ENCODE measurements at regions not wholly inside any gene's neighbourhood (a gene's known extent, or its start where the extent isn't known, plus 50 kb on each side); places are given as distances from the start of the nearest gene placed in this dataset.
"Not testable (repeated sequence)": the region's sequence is repeated elsewhere in the genome, so short reads cannot be mapped to it uniquely, and the experiment has no call there.

DNA sequence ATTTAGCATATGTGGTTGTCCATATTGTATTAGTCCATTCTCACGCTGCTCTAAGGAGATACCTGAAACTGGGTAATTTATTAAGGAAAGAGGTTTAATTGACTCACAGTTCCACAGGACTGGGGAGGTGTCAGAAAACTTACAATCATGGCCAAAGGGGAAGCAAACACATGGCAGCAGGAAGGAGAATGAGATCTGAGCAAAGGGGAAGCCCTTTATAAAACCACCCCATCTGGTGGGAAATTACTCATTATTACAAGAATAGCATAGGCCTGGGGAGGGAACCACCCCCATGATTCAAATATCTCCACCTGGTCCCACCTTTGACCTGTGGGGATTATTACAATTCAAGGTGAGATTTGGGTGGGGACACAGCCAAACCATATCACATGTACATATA is 122.6 kb upstream of the ANK2 start:
- no peak overlapping the region for H3K4me3 ChIP-seq (ENCODE audit: low read depth, low read length)
- DNase-seq (ENCODE audit: low read depth): no peak

GRCh38 chr4:112927544-112927943 is 121.9 kb upstream of the ANK2 start:
- DNase-seq (ENCODE audit: low read depth): no peak
- no peak overlapping the region for H3K4me3 ChIP-seq (ENCODE audit: low read depth, low read length)

- no peak overlapping the region for H3K4me3 ChIP-seq (ENCODE audit: low read depth, low read length)
- no peak for DNase-seq (ENCODE audit: low read depth)
Measured at GRCh38 chr4:112931001-112931400, 118.5 kb upstream of the ANK2 start.

- H3K4me3 ChIP-seq (ENCODE audit: low read depth, low read length): no peak overlapping the region
- no peak for DNase-seq (ENCODE audit: low read depth)
Measured at GRCh38 chr4:112933790-112934189, 115.7 kb upstream of the ANK2 start.

GRCh38 chr4:112938461-112939058 is 110.9 kb upstream of the ANK2 start:
- no peak overlapping the region for H3K4me3 ChIP-seq (ENCODE audit: low read depth, low read length)
- DNase-seq (ENCODE audit: low read depth): no peak

DNA sequence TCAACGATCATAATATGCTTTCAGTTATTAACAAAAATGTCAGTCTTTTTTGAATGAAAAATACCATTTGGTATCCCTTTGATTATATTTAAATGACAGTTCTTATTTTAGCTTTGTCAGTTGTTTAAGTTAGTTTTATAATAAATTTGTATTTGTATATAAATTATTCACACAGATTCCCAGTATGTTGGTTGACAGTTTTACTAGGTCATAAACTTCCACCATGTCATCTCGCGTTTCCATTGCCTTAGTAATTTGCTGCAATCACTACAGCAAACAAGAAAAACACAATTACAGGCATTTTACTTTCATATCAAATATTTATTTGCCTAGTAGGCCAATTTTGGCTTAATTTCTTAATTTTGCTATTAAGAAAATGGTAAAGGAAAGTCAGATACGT is 109.6 kb upstream of the ANK2 start:
- DNase-seq (ENCODE audit: low read depth): no peak
- H3K4me3 ChIP-seq (ENCODE audit: low read depth, low read length): no peak overlapping the region

GRCh38 chr4:112940336-112940735 is 109.1 kb upstream of the ANK2 start:
- DNase-seq (ENCODE audit: low read depth): no peak
- H3K4me3 ChIP-seq (ENCODE audit: low read depth, low read length): no peak overlapping the region

GRCh38 chr4:112942077-112942476 is 107.4 kb upstream of the ANK2 start:
- no peak for DNase-seq (ENCODE audit: low read depth)
- no peak overlapping the region for H3K4me3 ChIP-seq (ENCODE audit: low read depth, low read length)

DNA sequence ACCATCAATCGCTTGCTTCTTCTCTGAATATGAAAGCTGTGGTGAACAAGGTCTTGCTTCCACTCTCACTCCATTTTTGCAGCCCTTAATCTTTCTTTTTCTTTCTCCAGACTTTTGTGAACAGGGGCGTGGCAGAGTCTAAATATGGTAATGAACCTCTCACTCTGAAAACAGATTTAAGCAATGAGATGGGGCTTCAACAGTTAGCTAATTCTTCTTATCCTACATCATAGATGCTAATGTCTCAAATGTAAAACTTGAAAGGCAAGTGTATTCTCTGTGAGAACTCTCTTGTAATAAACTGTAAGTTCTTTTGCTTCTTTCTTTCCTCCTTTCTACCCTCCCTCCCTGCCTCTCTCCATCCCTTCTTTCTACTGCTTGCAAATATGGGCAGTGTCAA is 106.5 kb upstream of the ANK2 start:
- no peak overlapping the region for H3K4me3 ChIP-seq (ENCODE audit: low read depth, low read length)
- DNase-seq (ENCODE audit: low read depth): no peak

- DNase-seq (ENCODE audit: low read depth): no peak
- H3K4me3 ChIP-seq (ENCODE audit: low read depth, low read length): no peak overlapping the region
Measured at GRCh38 chr4:112944006-112944405, 105.4 kb upstream of the ANK2 start.

DNA sequence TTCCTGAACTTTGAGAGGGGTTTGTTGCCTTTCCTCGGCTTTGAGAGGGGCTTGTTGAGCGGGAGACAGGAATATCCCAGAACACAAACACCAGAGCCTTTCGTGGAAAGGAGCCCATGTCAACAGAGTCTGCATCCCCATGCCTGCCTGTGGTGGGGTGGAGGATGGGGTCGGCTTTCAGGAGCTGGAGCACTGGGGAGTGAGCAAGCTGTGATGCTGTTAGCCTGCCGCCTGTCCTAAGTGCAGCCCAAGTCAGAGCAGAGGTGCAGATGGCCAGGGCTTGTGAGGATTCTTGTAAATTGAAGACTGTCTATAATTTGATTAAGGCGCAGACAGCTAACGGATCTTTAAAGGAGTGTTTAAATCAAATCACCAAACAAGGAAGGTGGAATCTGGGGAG is 103.3 kb upstream of the ANK2 start:
- no peak overlapping the region for H3K4me3 ChIP-seq (ENCODE audit: low read depth, low read length)
- DNase-seq (ENCODE audit: low read depth): no peak

DNA sequence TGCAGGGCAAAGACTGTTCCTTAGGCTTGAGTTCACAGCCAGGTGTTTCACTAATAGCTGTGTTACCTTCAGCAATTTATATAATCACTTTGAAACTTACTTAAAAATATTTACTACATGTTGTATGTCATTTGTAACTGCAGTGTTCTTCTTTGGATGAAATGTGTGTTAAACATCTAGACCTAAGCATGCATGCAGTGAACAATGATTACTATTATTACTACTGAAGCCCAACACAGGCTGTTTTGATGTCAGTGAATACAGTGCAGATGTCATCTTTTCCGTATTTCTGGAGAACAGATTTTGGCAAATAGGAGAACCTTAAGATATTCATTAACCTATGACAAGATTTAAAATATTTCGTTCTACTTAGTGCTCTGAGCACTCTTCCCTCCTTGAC is 101.8 kb upstream of the ANK2 start:
- H3K4me3 ChIP-seq (ENCODE audit: low read depth, low read length): no peak overlapping the region
- DNase-seq (ENCODE audit: low read depth): no peak

GRCh38 chr4:112951362-112952312 is 97.8 kb upstream of the ANK2 start:
- H3K4me3 ChIP-seq (ENCODE audit: low read depth, low read length): no peak overlapping the region
- no peak for DNase-seq (ENCODE audit: low read depth)

GRCh38 chr4:112952313-112952700 is 97.1 kb upstream of the ANK2 start:
- H3K4me3 ChIP-seq (ENCODE audit: low read depth, low read length): no peak overlapping the region
- DNase-seq (ENCODE audit: low read depth): no peak

DNA sequence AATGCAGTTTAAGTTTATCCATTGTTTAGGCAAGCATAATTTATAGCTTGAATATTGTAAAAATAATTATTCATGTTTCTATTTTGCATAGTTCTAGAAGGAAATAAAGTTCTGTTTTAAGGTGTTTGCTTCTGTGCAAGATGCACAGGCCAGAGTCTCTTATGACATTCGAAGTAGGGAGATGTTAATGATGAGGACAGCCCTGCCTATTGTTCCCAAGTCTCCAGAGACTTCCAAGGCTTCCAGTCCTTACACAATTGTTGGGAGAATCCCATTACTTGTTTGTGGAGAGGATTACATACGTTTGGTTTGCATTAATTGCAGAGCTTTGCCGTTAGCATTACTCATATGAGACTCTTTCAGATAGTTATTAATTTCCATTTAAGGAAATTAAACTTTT is 96.2 kb upstream of the ANK2 start:
- no peak for DNase-seq (ENCODE audit: low read depth)
- no peak overlapping the region for H3K4me3 ChIP-seq (ENCODE audit: low read depth, low read length)

DNA sequence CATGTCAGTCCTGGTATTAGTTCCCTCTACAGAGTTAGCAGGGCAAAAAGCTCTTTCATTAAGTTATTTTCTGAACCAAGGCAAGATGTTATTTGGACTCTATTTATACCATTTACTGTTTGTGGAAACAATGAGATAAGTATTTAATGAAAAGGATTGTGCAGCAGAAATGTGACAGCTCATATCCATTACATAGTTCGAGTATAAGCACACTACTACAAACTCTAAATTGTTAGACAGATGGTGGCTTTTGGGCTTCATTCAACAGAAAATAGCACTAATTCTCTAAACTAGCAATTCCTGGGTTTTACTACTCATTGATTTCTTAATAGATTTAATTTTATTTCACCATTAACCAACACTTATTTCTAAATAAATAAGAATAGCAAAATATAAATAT is 95.2 kb upstream of the ANK2 start:
- no peak for DNase-seq (ENCODE audit: low read depth)
- H3K4me3 ChIP-seq (ENCODE audit: low read depth, low read length): no peak overlapping the region

GRCh38 chr4:112956484-112956896 is 93.0 kb upstream of the ANK2 start:
- no peak overlapping the region for H3K4me3 ChIP-seq (ENCODE audit: low read depth, low read length)
- DNase-seq (ENCODE audit: low read depth): no peak

DNA sequence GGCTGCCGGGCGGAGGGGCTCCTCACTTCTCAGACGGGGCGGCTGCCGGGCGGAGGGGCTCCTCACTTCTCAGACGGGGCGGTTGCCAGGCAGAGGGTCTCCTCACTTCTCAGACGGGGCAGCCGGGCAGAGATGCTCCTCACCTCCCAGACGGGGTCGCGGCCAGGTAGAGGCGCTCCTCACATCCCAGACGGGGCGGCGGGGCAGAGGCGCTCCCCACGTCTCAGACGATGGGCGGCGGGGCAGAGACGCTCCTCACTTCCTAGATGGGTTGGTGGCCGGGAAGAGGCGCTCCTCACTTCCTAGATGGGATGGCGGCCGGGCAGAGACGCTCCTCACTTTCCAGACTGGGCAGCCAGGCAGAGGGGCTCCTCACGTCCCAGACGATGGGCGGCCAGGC is 91.7 kb upstream of the ANK2 start:
- H3K4me3 ChIP-seq (ENCODE audit: low read depth, low read length); DNase-seq (ENCODE audit: low read depth): not testable (repeated sequence)

- H3K4me3 ChIP-seq (ENCODE audit: low read depth, low read length): no peak overlapping the region
- no peak for DNase-seq (ENCODE audit: low read depth)
Measured at GRCh38 chr4:112966701-112967488, 82.6 kb upstream of the ANK2 start.

DNA sequence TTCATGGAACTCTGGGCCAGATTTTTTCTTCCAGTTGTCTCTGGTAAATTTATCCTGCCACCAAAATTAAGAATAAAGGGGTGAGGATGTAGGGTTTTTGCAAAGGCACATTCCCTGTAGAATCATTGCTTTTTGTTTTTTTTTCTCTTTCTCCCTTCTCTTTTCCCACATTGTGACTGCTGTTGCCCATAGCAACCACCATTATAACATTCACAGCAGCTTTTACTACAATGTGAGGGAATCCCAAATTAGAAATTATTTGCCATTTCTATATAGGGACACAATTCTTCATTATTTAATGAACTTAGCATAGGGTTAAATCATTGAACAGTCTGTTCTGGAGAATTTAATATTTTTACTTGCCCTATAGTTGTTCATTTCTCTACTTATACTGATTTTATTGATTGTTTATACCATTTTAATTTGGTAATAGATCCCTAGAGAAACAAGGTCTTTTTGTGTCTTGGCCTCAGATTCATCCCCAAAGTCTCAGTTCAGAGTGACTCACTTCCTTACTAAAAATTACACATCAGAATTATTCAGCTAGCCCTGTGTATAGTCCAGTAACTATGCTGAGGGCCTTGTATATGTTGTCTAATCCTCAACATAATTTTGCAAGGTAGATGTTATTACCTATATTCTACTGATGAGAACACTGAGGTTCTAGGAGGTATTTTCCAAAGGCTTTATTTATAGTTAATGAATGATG is 80.8 kb upstream of the ANK2 start:
- DNase-seq (ENCODE audit: low read depth): peak; percentile 12
- H3K4me3 ChIP-seq (ENCODE audit: low read depth, low read length): no peak overlapping the region
